ENCODE measurements at regions not wholly inside any gene's neighbourhood (a gene's known extent, or its start where the extent isn't known, plus 50 kb on each side); places are given as distances from the start of the nearest gene placed in this dataset.

DNA sequence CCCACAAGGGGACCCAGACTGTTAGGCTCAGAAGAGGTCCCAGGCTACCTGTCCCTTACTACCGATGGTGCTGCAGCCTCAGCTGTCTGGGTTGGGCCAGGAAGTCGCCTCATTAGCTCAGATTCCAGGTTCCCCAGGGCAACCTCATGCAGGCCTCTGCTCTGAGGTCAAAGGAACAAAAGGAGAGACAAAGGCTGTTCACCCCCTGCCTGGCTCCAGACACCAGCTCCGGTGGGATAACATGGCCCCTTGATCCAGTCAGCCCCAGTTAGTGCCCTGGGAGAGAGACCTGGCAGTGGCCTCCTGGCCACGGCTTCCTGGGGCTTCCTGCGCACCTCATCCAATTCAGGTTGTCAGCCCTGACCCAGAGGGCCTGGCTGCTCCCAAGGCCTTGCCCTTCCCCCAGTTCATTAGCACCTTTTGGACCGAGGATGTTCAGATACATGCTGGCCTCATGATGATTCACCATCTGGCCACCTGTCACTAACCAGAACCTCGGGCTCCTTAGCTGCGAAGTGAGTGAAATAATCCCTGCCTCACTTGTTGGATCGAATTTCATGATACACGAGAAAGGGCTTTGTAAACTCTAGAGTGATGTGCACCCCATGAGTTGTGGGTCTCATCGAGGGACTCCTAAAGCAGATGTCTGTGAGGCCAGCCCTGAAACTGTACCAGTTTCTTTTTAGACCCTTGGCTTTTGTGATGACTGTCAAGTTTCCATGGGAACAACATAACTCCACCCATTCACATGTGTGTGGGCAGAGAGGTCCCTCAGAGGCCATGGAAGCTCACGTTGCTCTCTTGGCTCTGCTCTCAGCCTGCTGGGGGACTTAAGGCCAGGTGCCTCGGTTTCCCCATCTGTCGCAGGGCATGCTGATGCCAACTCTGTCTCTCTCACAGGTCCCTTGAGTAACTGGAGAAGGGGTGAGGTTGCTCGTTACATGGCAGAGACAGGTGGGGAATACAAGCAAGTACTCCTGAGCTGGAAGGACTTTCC is 79.5 kb upstream of the PCBD1 start:
- 63% methylated on average over 15 of the region's 15 CpGs for WGBS
- no peak overlapping the region for H3K27ac ChIP-seq (ENCODE audit: low read depth, low read length)
- no peaks in the 10 kb centered on the region for H3K36me3 ChIP-seq (ENCODE audit: insufficient read depth, low read length)
- peaks cover 11% of the 10 kb centered on the region; the same call in 1 of the 2 replicates for H3K27me3 ChIP-seq (ENCODE audit: insufficient read depth, low read length)
- peaks cover 17% of the 10 kb centered on the region for H3K9me3 ChIP-seq (ENCODE audit: insufficient read depth, low read depth, low read length)
- H3K9ac ChIP-seq (ENCODE audit: low read depth, low read length) = no peak overlapping the region
- H3K4me3 ChIP-seq (ENCODE audit: low read length) = no peak overlapping the region
- peaks cover 17% of the 10 kb centered on the region for H3K4me1 ChIP-seq (ENCODE audit: insufficient read depth, low read length)

DNA sequence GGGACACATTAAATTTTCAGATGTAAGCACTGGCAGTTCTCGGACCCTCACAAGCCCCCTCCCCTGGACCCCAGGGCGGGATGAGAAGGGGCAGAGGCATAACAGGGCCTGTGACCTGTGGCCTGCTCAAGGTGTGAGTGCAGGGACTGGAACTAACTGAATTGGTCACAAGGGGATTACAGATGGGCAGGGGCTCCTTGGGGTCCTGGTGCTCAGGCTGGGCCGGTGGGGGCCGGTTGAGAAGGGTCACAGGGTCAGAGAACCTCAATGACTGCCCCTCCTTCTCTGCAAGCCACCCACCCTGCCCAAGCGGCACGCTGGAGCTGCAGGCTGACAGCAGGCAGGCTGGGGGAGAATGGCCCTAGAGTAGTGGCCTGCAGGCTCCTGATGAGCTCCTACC is 80.8 kb upstream of the PCBD1 start:
- Histone ChIP-seq H3K27ac (ENCODE audit: low read depth, low read length) (no peak overlapping the region), H3K27me3 (ENCODE audit: insufficient read depth, low read length) (peaks cover 11% of the 10 kb centered on the region; the same call in 1 of the 2 replicates), H3K4me3 (ENCODE audit: low read length) (no peak overlapping the region), H3K9ac (ENCODE audit: low read depth, low read length) (no peak overlapping the region), H3K36me3 (ENCODE audit: insufficient read depth, low read length) (no peaks in the 10 kb centered on the region), H3K4me1 (ENCODE audit: insufficient read depth, low read length) (peaks cover 17% of the 10 kb centered on the region), H3K9me3 (ENCODE audit: insufficient read depth, low read depth, low read length) (peaks cover 20% of the 10 kb centered on the region)
- WGBS = 86% methylated on average over 6 of the region's 6 CpGs

DNA sequence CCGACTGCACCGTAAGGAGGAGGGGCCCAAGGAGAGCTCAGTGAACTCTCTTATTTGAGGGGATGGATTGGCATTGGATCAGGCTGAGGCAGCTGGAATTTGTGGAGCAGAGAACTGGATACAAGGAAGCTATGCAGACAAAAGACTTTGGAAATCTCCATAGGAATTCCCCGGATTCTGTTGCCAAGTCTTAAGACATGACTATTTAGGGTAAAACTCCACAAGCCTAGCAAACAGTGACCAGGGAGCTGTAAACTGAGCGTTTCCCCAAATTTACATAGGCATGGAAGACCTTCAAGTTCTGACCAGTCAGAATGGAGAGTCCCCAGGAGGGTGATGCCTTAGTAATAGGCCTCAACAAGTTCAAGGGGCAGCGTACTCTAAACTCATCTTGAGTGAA is 82.5 kb upstream of the PCBD1 start:
- Histone ChIP-seq H3K36me3 (ENCODE audit: insufficient read depth, low read length) (no peaks in the 10 kb centered on the region), H3K9ac (ENCODE audit: low read depth, low read length) (no peak overlapping the region), H3K9me3 (ENCODE audit: insufficient read depth, low read depth, low read length) (peaks cover 20% of the 10 kb centered on the region), H3K4me1 (ENCODE audit: insufficient read depth, low read length) (peaks cover 17% of the 10 kb centered on the region), H3K4me3 (ENCODE audit: low read length) (no peak overlapping the region), H3K27me3 (ENCODE audit: insufficient read depth, low read length) (peaks cover 11% of the 10 kb centered on the region; the same call in 1 of the 2 replicates), H3K27ac (ENCODE audit: low read depth, low read length) (peak overlapping the region; percentile 64; the same call in 1 of the 2 replicates)
- WGBS = 38% methylated on average over 5 of the region's 5 CpGs

DNA sequence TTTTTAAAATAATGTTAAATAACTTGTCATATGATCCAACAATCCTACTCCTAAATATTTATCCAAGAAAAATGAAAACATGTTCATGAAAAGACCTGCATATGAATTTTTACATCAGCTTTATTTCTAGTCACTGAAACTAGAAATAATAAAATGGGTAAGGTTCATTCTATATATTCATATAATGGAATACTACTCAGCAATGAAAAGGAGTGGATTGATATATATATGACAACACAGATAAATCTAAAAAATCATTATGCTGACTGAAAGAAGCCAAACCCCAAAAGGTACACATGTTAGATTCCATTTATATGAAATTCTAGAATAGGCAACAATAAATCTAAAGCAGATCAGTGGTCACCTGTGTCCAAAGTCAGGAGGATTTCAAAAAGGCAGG is 84.9 kb upstream of the PCBD1 start:
- Histone ChIP-seq H3K9me3 (ENCODE audit: insufficient read depth, low read depth, low read length) (peaks cover 20% of the 10 kb centered on the region), H3K27ac (ENCODE audit: low read depth, low read length) (no peak overlapping the region), H3K4me3 (ENCODE audit: low read length) (no peak overlapping the region), H3K9ac (ENCODE audit: low read depth, low read length) (no peak overlapping the region), H3K36me3 (ENCODE audit: insufficient read depth, low read length) (no peaks in the 10 kb centered on the region), H3K27me3 (ENCODE audit: insufficient read depth, low read length) (no peaks in the 10 kb centered on the region), H3K4me1 (ENCODE audit: insufficient read depth, low read length) (0 out of 2 replicates have a peak, but pooled peaks cover 6% of the 10 kb centered on the region)

DNA sequence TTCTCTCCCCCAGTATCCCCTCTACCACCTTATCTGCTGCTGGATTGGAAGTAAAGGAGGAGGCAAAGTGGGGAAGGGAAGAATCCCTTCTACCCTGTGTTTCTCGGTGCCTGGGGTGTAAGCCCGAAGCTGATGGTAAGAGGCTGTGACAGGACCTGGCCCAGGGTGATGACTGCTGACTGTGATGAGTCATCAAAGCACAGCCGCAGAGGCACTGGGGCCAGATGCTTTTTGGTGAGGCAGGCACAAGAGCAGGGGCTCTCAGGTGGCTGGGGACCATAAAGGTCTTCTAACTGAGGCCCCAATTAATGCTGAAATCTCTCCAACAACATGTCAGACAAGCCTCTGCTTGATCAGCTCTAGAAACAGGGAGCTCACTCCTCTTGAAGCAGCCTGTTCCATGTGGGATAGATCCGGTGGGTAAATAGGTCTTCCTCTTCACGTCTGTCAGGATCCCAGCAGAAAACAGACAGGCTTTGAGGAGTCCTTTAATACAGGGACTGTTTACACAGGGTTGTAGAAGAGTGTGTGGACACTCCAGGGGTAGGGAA is 86.1 kb upstream of the PCBD1 start:
- Histone ChIP-seq H3K4me1 (ENCODE audit: insufficient read depth, low read length) (0 out of 2 replicates have a peak, but pooled peaks cover 6% of the 10 kb centered on the region), H3K9me3 (ENCODE audit: insufficient read depth, low read depth, low read length) (peaks cover 20% of the 10 kb centered on the region)
- WGBS = 57% methylated on average over 5 of the region's 5 CpGs

DNA sequence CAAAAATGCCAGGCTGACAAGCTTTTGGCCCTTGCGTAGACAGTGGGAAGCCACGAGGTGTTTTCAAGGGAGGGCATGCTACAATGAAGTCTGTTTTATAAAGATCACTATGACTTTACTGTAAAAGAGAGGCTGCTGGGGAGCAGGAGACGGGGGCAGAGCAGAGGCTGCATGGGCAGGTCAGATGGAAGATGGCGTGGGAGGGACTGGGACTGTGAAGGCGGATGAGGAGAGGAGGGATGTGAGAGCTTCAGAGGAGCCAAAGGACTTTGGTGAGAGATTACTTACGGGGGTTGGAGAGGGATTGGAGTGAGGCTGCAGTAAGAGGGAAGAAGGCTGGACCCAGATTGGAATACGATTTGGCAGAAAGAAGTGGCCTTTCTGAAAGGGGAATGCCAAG is 86.6 kb upstream of the PCBD1 start:
- Histone ChIP-seq H3K36me3 (ENCODE audit: insufficient read depth, low read length) (no peaks in the 10 kb centered on the region), H3K9me3 (ENCODE audit: insufficient read depth, low read depth, low read length) (peaks cover 20% of the 10 kb centered on the region), H3K4me1 (ENCODE audit: insufficient read depth, low read length) (0 out of 2 replicates have a peak, but pooled peaks cover 6% of the 10 kb centered on the region), H3K27me3 (ENCODE audit: insufficient read depth, low read length) (no peaks in the 10 kb centered on the region), H3K4me3 (ENCODE audit: low read length) (no peak overlapping the region), H3K9ac (ENCODE audit: low read depth, low read length) (no peak overlapping the region), H3K27ac (ENCODE audit: low read depth, low read length) (no peak overlapping the region)
- 83% methylated on average over 7 of the region's 7 CpGs for WGBS

More for the DNA sequence above, 86.1 kb upstream of the PCBD1 start:
- no peak overlapping the region for H3K4me3 ChIP-seq (ENCODE audit: low read length)
- H3K27ac ChIP-seq (ENCODE audit: low read depth, low read length) = no peak overlapping the region
- H3K27me3 ChIP-seq (ENCODE audit: insufficient read depth, low read length) = no peaks in the 10 kb centered on the region
- H3K36me3 ChIP-seq (ENCODE audit: insufficient read depth, low read length) = no peaks in the 10 kb centered on the region
- H3K9ac ChIP-seq (ENCODE audit: low read depth, low read length) = no peak overlapping the region

DNA sequence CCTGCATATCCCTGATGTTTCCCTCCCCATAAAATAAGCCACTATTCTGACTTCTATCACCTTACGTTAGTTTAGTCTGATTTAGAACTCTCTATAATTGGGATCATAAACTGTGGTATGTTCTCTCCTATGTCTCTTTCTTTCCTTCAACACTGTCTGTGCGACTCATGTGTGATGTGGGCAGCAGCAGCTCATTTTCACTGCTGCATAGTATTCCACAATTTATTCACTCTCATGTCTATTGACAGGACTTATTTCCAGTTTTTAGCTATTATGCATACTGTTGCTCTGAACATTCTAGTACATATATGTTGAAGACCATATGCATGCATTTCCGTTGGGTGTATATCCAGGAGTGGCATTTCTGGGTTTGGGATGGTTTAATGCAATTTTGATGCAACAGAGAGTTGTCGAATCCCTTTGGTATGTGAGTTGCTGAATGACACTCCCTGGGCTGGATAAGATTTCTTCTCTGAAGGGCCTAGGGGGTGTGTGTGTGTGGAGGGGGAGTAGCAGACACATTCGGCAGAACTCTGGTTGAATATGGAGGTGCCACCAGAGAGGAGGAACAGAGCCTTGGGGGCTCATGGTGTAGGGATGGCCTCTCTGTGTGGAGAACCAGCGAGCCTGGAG is 87.8 kb upstream of the PCBD1 start:
- H3K9ac ChIP-seq (ENCODE audit: low read depth, low read length) = no peak overlapping the region
- WGBS = 93% methylated on average over 5 of the region's 6 CpGs
- H3K4me3 ChIP-seq (ENCODE audit: low read length) = no peak overlapping the region
- no peaks in the 10 kb centered on the region for H3K36me3 ChIP-seq (ENCODE audit: insufficient read depth, low read length)
- peaks cover 20% of the 10 kb centered on the region for H3K9me3 ChIP-seq (ENCODE audit: insufficient read depth, low read depth, low read length)
- H3K27me3 ChIP-seq (ENCODE audit: insufficient read depth, low read length) = no peaks in the 10 kb centered on the region
- H3K4me1 ChIP-seq (ENCODE audit: insufficient read depth, low read length) = no peaks in the 10 kb centered on the region
- no peak overlapping the region for H3K27ac ChIP-seq (ENCODE audit: low read depth, low read length)

DNA sequence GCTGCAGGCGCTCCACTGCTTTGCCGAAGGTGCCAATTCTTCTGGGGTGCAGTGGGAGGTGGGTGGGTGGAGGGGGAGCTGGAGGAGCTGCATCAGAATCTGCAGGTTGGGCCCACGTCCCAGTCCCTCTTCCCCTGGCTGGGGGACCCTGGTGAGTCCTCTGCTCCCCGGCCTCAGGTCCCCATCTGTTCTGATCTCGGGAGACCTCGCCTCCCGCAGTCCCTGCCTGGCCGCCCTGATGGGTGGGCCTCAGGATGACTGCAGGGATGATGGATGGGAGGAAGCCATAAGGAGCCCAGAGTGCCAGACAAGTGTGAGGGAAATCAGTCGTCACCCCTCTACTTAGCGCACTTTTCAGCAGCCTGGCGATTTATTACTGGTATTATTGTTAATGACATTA is 89.3 kb upstream of the PCBD1 start:
- 84% methylated on average over 11 of the region's 11 CpGs for WGBS
- Histone ChIP-seq H3K36me3 (ENCODE audit: insufficient read depth, low read length) (no peaks in the 10 kb centered on the region), H3K27ac (ENCODE audit: low read depth, low read length) (no peak overlapping the region), H3K9me3 (ENCODE audit: insufficient read depth, low read depth, low read length) (peaks cover 6% of the 10 kb centered on the region), H3K9ac (ENCODE audit: low read depth, low read length) (no peak overlapping the region), H3K4me1 (ENCODE audit: insufficient read depth, low read length) (no peaks in the 10 kb centered on the region), H3K4me3 (ENCODE audit: low read length) (no peak overlapping the region), H3K27me3 (ENCODE audit: insufficient read depth, low read length) (no peaks in the 10 kb centered on the region)

DNA sequence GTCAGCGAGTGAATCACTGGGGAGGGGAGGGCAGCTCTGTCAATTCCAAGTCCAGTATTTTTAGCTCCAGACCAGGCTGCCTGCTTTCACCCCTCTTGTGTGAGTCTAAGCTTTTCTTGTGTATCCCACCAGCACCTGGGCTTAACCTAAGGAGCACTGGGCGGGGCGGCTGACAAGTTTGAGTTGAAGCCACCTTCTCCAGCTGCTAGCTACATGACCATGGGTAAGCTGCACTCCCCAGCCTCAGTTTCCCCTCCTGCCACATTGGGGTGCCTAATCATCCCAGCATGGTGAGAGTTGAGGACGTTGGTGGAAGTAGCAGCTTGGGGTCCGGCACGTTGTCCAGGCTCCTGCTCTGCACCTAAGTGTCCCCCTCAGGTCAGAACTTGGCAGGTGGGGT is 89.8 kb upstream of the PCBD1 start:
- Histone ChIP-seq H3K4me3 (ENCODE audit: low read length) (no peak overlapping the region), H3K9me3 (ENCODE audit: insufficient read depth, low read depth, low read length) (peaks cover under 1% of the 10 kb centered on the region), H3K27ac (ENCODE audit: low read depth, low read length) (no peak overlapping the region), H3K4me1 (ENCODE audit: insufficient read depth, low read length) (no peaks in the 10 kb centered on the region), H3K36me3 (ENCODE audit: insufficient read depth, low read length) (no peaks in the 10 kb centered on the region), H3K27me3 (ENCODE audit: insufficient read depth, low read length) (no peaks in the 10 kb centered on the region), H3K9ac (ENCODE audit: low read depth, low read length) (no peak overlapping the region)
- 93% methylated on average over 6 of the region's 6 CpGs for WGBS

DNA sequence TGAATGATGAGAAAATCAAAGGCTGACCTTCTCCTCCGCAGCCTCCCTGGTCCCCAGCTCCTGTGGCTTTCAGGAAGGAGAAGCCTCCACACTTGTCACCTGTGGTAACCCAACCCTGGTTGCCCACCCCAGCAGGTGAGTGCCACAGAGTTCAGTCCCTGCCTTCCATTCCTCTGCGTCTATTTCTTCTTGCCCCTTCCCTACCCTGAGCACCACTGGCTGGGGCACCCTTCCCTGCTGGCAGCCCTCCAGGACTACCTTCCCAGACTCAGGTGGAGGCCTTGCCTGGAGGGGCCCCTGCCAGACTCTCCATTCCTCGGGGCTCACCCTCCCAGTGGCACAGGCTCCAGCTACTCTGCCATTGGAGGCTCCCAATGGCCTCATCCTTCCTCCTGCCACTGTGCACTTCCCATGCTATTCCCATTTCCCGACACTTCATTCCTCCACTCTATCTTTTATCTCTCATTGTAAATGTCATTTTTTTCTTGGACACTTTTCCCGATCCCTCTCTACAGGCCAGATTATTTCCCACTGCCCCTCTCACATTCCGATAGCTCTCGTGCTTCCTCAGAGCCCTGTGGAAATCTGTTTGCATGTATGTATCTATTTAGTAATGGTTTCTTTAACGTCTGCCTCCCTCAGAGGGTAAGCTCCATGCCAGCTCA is 90.6 kb upstream of the PCBD1 start:
- no peaks in the 10 kb centered on the region for H3K4me1 ChIP-seq (ENCODE audit: insufficient read depth, low read length)
- H3K4me3 ChIP-seq (ENCODE audit: low read length) = no peak overlapping the region
- no peak overlapping the region for H3K9ac ChIP-seq (ENCODE audit: low read depth, low read length)
- H3K9me3 ChIP-seq (ENCODE audit: insufficient read depth, low read depth, low read length) = no peaks in the 10 kb centered on the region
- WGBS = 94% methylated on average over 8 of the region's 8 CpGs
- H3K27me3 ChIP-seq (ENCODE audit: insufficient read depth, low read length) = no peaks in the 10 kb centered on the region
- H3K27ac ChIP-seq (ENCODE audit: low read depth, low read length) = no peak overlapping the region
- H3K36me3 ChIP-seq (ENCODE audit: insufficient read depth, low read length) = no peaks in the 10 kb centered on the region

DNA sequence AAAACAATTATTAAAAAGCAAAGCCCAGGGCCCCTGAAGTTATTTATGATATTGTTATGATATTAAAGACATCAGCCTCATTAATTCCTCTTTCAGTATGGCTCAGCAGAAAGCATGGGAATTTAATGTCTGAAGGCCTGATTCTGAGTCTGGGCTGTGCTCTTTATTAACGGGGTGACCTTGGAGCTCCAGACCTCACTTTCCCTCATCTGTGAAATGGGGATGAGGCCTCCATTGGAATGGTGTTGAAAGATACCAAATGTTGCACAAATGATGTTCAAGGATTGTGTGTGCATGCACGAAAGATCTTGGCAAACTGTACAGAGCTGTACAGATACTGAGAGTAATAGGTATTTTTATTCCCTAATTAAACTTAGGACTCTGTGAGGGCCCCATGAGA is 92.3 kb upstream of the PCBD1 start:
- 90% methylated on average over 2 of the region's 2 CpGs for WGBS
- no peaks in the 10 kb centered on the region for H3K36me3 ChIP-seq (ENCODE audit: insufficient read depth, low read length)

More for the DNA sequence above, 92.3 kb upstream of the PCBD1 start:
- no peak overlapping the region for H3K4me3 ChIP-seq (ENCODE audit: low read length)
- H3K27ac ChIP-seq (ENCODE audit: low read depth, low read length) = no peak overlapping the region
- H3K4me1 ChIP-seq (ENCODE audit: insufficient read depth, low read length) = no peaks in the 10 kb centered on the region
- H3K9ac ChIP-seq (ENCODE audit: low read depth, low read length) = no peak overlapping the region
- H3K27me3 ChIP-seq (ENCODE audit: insufficient read depth, low read length) = no peaks in the 10 kb centered on the region
- no peaks in the 10 kb centered on the region for H3K9me3 ChIP-seq (ENCODE audit: insufficient read depth, low read depth, low read length)
